ENCODE measurements at regions not wholly inside any gene's neighbourhood (a gene's known extent, or its start where the extent isn't known, plus 50 kb on each side); places are given as distances from the start of the nearest gene placed in this dataset.

DNA sequence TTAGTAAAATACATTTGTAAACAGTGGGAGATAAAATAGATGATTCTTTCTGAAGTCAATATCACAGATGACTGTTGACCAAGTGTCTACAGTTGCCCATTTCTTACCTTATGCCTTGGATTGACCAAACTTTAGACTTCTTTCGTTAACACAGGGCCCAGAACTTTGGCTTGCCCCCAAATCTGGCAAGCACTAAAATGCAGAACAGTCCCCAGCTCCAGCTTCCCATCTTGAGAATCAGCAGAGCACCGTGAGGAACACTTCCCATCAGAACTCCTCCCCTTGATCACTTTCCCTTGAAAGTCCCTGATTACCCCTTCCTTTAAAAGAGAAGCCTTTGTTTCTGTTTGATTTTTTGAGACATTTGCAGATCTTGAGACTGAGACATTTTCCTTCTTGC is 1039.9 kb downstream of the TLE1 start:
- intact Hi-C loops (cut with DNase I) = no loop called here
- Histone ChIP-seq H3K36me3 (replicated peaks in 1 of 2) (no peaks in the 10 kb centered on the region), H3K27ac (peak overlapping the region in 1 of 5 donors; percentile 47), H3K4me3 (no peak overlapping the region), H3K27me3 (no peaks in the 10 kb centered on the region), H3K9me3 (replicated peaks in 1 of 3) (no peaks in the 10 kb centered on the region), H3K4me1 (replicated peaks in 1 of 2) (no peaks in the 10 kb centered on the region)
- WGBS, 4 donors = 71 to 87% (median 78%) methylated on average over 2 of the region's 2 CpGs
- no peak for DNase-seq
- TF ChIP-seq CTCF (IDR thresholded peaks at IDR 0.05) (no peak), POLR2A (IDR thresholded peaks at IDR 0.05) (no peak)

DNA sequence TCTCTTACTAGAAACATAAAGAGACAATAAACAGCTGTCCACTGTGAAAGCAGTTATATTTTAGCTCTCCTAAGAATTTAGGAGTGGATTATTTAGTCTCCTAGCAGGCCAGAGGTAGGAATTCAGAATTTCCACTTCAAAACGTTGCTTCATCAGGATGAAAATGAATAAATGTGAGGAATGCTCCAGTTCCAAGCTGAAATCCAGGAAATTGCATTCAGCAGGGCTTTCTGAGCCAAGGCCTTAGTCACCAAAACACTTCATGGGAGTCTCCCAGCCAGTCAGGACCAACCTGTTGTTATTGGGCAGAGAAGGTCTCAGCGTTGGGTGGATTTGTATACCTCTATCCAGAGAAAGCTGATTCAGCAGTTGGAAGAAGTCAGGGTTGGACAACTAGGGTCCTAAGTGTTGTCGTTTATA is 1040.3 kb downstream of the TLE1 start:
- 56 to 67% (median 64%) methylated on average over 3 of the region's 3 CpGs for WGBS, 4 donors
- H3K4me1 ChIP-seq (replicated peaks in 1 of 2) = no peaks in the 10 kb centered on the region
- H3K9me3 ChIP-seq (replicated peaks in 1 of 3) = no peaks in the 10 kb centered on the region
- H3K36me3 ChIP-seq (replicated peaks in 1 of 2) = no peaks in the 10 kb centered on the region
- peak in 6 of 7 donors; percentile 16 to 54 (median 27) for DNase-seq
- H3K4me3 ChIP-seq = no peak overlapping the region
- TF ChIP-seq POLR2A (IDR thresholded peaks at IDR 0.05) (no peak), CTCF (IDR thresholded peaks at IDR 0.05) (no peak)
- H3K27ac ChIP-seq = peak overlapping the region in 1 of 5 donors; percentile 47
- no peaks in the 10 kb centered on the region for H3K27me3 ChIP-seq
- intact Hi-C loops (cut with DNase I) = no loop called here

- intact Hi-C loops (cut with DNase I) = no loop called here
- Histone ChIP-seq H3K4me3 (no peak overlapping the region), H3K36me3 (replicated peaks in 1 of 2) (no peaks in the 10 kb centered on the region), H3K9me3 (replicated peaks in 1 of 3) (no peaks in the 10 kb centered on the region), H3K4me1 (replicated peaks in 1 of 2) (no peaks in the 10 kb centered on the region), H3K27ac (no peak overlapping the region), H3K27me3 (no peaks in the 10 kb centered on the region)
- 82 to 91% (median 89%) methylated on average over 1 of the region's 1 CpG for WGBS, 4 donors
- TF ChIP-seq CTCF (IDR thresholded peaks at IDR 0.05) (no peak), POLR2A (IDR thresholded peaks at IDR 0.05) (no peak)
- no peak for DNase-seq
Measured at GRCh38 chr9:80648336-80648735, 1041.0 kb downstream of the TLE1 start.

GRCh38 chr9:80646211-80646610 is 1043.1 kb downstream of the TLE1 start:
- WGBS, 4 donors = 84 to 89% (median 88%) methylated on average over 4 of the region's 4 CpGs
- H3K4me3 ChIP-seq = no peak overlapping the region
- intact Hi-C loops (cut with DNase I) = no loop called here
- no peaks in the 10 kb centered on the region for H3K4me1 ChIP-seq (replicated peaks in 1 of 2)
- H3K27me3 ChIP-seq = no peaks in the 10 kb centered on the region
- TF ChIP-seq CTCF (IDR thresholded peaks at IDR 0.05) (no peak), POLR2A (IDR thresholded peaks at IDR 0.05) (no peak)
- no peak for DNase-seq
- no peaks in the 10 kb centered on the region for H3K9me3 ChIP-seq (replicated peaks in 1 of 3)
- H3K36me3 ChIP-seq (replicated peaks in 1 of 2) = no peaks in the 10 kb centered on the region
- no peak overlapping the region for H3K27ac ChIP-seq

Data from adrenal gland (tissue), 9 donors.